ENCODE measurements at regions not wholly inside any gene's neighbourhood (a gene's known extent, or its start where the extent isn't known, plus 50 kb on each side); places are given as distances from the start of the nearest gene placed in this dataset.
"Not testable (repeated sequence)": the region's sequence is repeated elsewhere in the genome, so short reads cannot be mapped to it uniquely, and the experiment has no call there.

- not testable (repeated sequence) for ATAC-seq (ENCODE audit: low read depth in 2 of 2); H3K4me3 ChIP-seq (ENCODE audit: low read depth, low read length); H3K36me3 Mint-ChIP-seq; H3K36me3 ChIP-seq (ENCODE audit: control insufficient read depth, insufficient read depth, low read length); H3K27me3 ChIP-seq (ENCODE audit: control insufficient read depth, insufficient read depth, low read length); H3K4me3 Mint-ChIP-seq; H3K27me3 Mint-ChIP-seq; H3K27ac Mint-ChIP-seq; H3K9me3 ChIP-seq (ENCODE audit: control insufficient read depth in 2 of 2, low read length in 2 of 2); H3K4me1 ChIP-seq (ENCODE audit: control insufficient read depth, insufficient read depth, low read length, poor library complexity, severe bottlenecking); DNase-seq; H3K27ac ChIP-seq (ENCODE audit: insufficient read depth, low read length, poor library complexity, severe bottlenecking); H3K4me1 Mint-ChIP-seq; H3K9me3 Mint-ChIP-seq
Observed at GRCh38 chr2:132068407-132068806, 93.3 kb downstream of the ANKRD30BL start.

DNA sequence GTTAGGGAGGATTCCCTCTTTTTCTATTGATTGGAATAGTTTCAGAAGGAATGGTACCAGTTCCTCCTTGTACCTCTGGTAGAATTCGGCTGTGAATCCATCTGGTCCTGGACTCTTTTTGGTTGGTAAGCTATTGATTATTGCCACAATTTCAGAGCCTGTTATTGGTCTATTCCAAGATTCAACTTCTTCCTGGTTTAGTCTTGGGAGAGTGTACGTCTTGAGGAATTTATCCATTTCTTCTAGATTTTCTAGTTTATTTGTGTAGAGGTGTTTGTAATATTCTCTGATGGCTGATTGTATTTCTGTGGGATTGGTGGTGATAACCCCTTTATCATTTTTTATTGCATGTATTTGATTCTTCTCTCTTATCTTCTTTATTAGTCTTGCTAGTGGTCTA, 96.4 kb downstream of the ANKRD30BL start:
- H3K36me3 ChIP-seq (ENCODE audit: control insufficient read depth, insufficient read depth, low read length); ATAC-seq (ENCODE audit: low read depth in 2 of 2); H3K9me3 ChIP-seq (ENCODE audit: control insufficient read depth in 2 of 2, low read length in 2 of 2); H3K27me3 ChIP-seq (ENCODE audit: control insufficient read depth, insufficient read depth, low read length); H3K4me1 ChIP-seq (ENCODE audit: control insufficient read depth, insufficient read depth, low read length, poor library complexity, severe bottlenecking); H3K27me3 Mint-ChIP-seq; H3K27ac ChIP-seq (ENCODE audit: insufficient read depth, low read length, poor library complexity, severe bottlenecking); H3K4me3 Mint-ChIP-seq; DNase-seq; H3K4me1 Mint-ChIP-seq; H3K36me3 Mint-ChIP-seq; H3K4me3 ChIP-seq (ENCODE audit: low read depth, low read length); H3K27ac Mint-ChIP-seq; H3K9me3 Mint-ChIP-seq: not testable (repeated sequence)

GRCh38 chr2:132039609-132040236, 122.0 kb downstream of the ANKRD30BL start:
- DNase-seq; H3K36me3 ChIP-seq (ENCODE audit: control insufficient read depth, insufficient read depth, low read length); H3K9me3 ChIP-seq (ENCODE audit: control insufficient read depth in 2 of 2, low read length in 2 of 2); H3K9me3 Mint-ChIP-seq; H3K27ac ChIP-seq (ENCODE audit: insufficient read depth, low read length, poor library complexity, severe bottlenecking); H3K4me1 Mint-ChIP-seq; ATAC-seq (ENCODE audit: low read depth in 2 of 2); H3K4me1 ChIP-seq (ENCODE audit: control insufficient read depth, insufficient read depth, low read length, poor library complexity, severe bottlenecking); H3K4me3 ChIP-seq (ENCODE audit: low read depth, low read length); H3K4me3 Mint-ChIP-seq; H3K27ac Mint-ChIP-seq; H3K36me3 Mint-ChIP-seq: not testable (repeated sequence)
- peaks cover 28% of the 10 kb centered on the region for H3K27me3 Mint-ChIP-seq
- peaks cover 12% of the 10 kb centered on the region for H3K27me3 ChIP-seq (ENCODE audit: control insufficient read depth, insufficient read depth, low read length)

DNA sequence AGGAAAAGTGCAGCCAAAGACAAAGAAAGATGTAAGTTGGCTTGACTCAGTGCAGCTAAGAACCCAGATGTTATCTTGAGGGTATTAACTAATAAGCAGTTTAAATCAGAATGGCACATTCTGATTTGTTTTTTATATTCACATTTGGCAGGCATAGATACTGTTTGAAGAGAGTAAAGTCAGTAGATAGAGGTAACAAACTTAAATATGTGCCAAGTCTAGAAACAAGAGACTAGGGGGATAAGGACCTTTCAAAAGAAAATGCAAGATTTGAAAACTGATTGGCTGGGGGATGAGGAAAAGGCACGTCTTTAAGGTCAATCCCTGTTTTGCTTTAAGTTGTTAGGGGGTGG, 122.9 kb downstream of the ANKRD30BL start:
- H3K4me1 Mint-ChIP-seq; H3K27ac ChIP-seq (ENCODE audit: insufficient read depth, low read length, poor library complexity, severe bottlenecking); H3K4me1 ChIP-seq (ENCODE audit: control insufficient read depth, insufficient read depth, low read length, poor library complexity, severe bottlenecking); H3K9me3 ChIP-seq (ENCODE audit: control insufficient read depth in 2 of 2, low read length in 2 of 2); H3K36me3 Mint-ChIP-seq; H3K36me3 ChIP-seq (ENCODE audit: control insufficient read depth, insufficient read depth, low read length); DNase-seq; ATAC-seq (ENCODE audit: low read depth in 2 of 2); H3K27ac Mint-ChIP-seq; H3K4me3 ChIP-seq (ENCODE audit: low read depth, low read length); H3K9me3 Mint-ChIP-seq: not testable (repeated sequence)
- peak overlapping the region in 2 of 4 donors; percentile 6 to 42 for H3K4me3 Mint-ChIP-seq
- peaks cover 12% of the 10 kb centered on the region for H3K27me3 ChIP-seq (ENCODE audit: control insufficient read depth, insufficient read depth, low read length)
- peaks cover 28% of the 10 kb centered on the region for H3K27me3 Mint-ChIP-seq

- H3K36me3 ChIP-seq (ENCODE audit: control insufficient read depth, insufficient read depth, low read length): no peaks in the 10 kb centered on the region
- Mint-ChIP-seq H3K4me1 (peaks cover 0 to 9% (median 2%) of the 10 kb centered on the region in 4 donors), H3K9me3 (peaks cover 0 to 7% (median 1%) of the 10 kb centered on the region in 7 donors), H3K27me3 (peaks cover 28% of the 10 kb centered on the region), H3K4me3 (peak overlapping the region in 2 of 4 donors; percentile 6 to 28), H3K27ac (no peak overlapping the region), H3K36me3 (no peaks in the 10 kb centered on the region)
- H3K9me3 ChIP-seq (ENCODE audit: control insufficient read depth in 2 of 2, low read length in 2 of 2): peaks cover 0 to 4% of the 10 kb centered on the region in 2 experiments
- H3K4me1 ChIP-seq (ENCODE audit: control insufficient read depth, insufficient read depth, low read length, poor library complexity, severe bottlenecking): peaks cover 5% of the 10 kb centered on the region
- H3K4me3 ChIP-seq (ENCODE audit: low read depth, low read length): no peak overlapping the region
- ATAC-seq (ENCODE audit: low read depth in 2 of 2): no peak
- H3K27me3 ChIP-seq (ENCODE audit: control insufficient read depth, insufficient read depth, low read length): peaks cover 12% of the 10 kb centered on the region
- DNase-seq: no peak
- no peak overlapping the region for H3K27ac ChIP-seq (ENCODE audit: insufficient read depth, low read length, poor library complexity, severe bottlenecking)
Observed at GRCh38 chr2:132038179-132038882, 123.4 kb downstream of the ANKRD30BL start.

DNA sequence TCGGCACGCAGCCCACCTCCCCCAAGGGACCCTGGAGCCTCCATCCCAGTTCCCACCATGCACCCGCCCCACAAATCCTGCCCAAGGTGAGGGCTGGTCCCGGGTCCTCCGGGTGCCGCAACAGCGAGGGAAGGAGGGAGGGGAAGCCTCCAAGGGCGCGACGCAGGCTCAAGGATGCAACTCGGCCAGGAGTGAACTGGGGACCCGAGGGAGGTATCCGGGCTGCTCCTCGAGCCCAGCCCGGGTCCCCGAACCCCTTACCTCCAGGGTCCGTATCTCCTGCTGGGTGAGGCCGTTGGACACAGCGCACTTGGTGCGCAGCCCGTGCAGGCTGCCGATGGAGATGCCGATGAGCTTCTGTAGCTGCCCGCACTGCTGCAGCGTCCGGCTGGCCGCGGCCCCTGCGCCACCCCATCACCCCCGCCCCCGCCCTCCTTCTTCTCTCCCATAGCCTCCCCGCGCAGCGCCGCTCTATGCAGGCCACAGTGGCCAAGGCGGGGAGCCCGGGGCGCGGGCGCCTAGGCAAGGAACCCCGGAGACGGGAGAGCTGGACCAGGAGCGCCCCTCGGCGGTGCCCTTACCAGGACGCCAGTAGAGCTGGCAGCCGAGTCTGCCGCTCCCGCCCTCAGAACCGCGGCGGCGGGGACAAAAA, 124.1 kb downstream of the ANKRD30BL start:
- Mint-ChIP-seq H3K36me3 (no peaks in the 10 kb centered on the region), H3K27ac (no peak overlapping the region), H3K9me3 (peaks cover 0 to 7% (median 0%) of the 10 kb centered on the region in 7 donors), H3K27me3 (peaks cover 27% of the 10 kb centered on the region), H3K4me1 (peaks cover 0 to 9% (median 2%) of the 10 kb centered on the region in 4 donors), H3K4me3 (peak overlapping the region in 1 of 4 donors; percentile 31)
- H3K4me1 ChIP-seq (ENCODE audit: control insufficient read depth, insufficient read depth, low read length, poor library complexity, severe bottlenecking): peaks cover 5% of the 10 kb centered on the region
- ATAC-seq (ENCODE audit: low read depth in 2 of 2) (no peak), DNase-seq (peak in 1 of 3 donors; percentile 1)
- no peak overlapping the region for H3K27ac ChIP-seq (ENCODE audit: insufficient read depth, low read length, poor library complexity, severe bottlenecking)
- H3K27me3 ChIP-seq (ENCODE audit: control insufficient read depth, insufficient read depth, low read length): peaks cover 12% of the 10 kb centered on the region
- peaks cover 0 to 4% of the 10 kb centered on the region in 2 experiments for H3K9me3 ChIP-seq (ENCODE audit: control insufficient read depth in 2 of 2, low read length in 2 of 2)
- no peak overlapping the region for H3K4me3 ChIP-seq (ENCODE audit: low read depth, low read length)
- H3K36me3 ChIP-seq (ENCODE audit: control insufficient read depth, insufficient read depth, low read length): no peaks in the 10 kb centered on the region

- Mint-ChIP-seq H3K36me3 (no peaks in the 10 kb centered on the region), H3K4me3 (no peak overlapping the region), H3K27me3 (peaks cover 13% of the 10 kb centered on the region), H3K4me1 (peaks cover 0 to 9% (median 2%) of the 10 kb centered on the region in 4 donors), H3K9me3 (peaks cover 0 to 4% (median 1%) of the 10 kb centered on the region in 7 donors), H3K27ac (no peak overlapping the region)
- DNase-seq: no peak
- Histone ChIP-seq H3K9me3 (ENCODE audit: control insufficient read depth in 2 of 2, low read length in 2 of 2) (peaks cover 0 to 2% of the 10 kb centered on the region in 2 experiments), H3K27me3 (ENCODE audit: control insufficient read depth, insufficient read depth, low read length) (peaks cover 9% of the 10 kb centered on the region), H3K4me1 (ENCODE audit: control insufficient read depth, insufficient read depth, low read length, poor library complexity, severe bottlenecking) (peaks cover 5% of the 10 kb centered on the region), H3K4me3 (ENCODE audit: low read depth, low read length) (no peak overlapping the region), H3K27ac (ENCODE audit: insufficient read depth, low read length, poor library complexity, severe bottlenecking) (no peak overlapping the region), H3K36me3 (ENCODE audit: control insufficient read depth, insufficient read depth, low read length) (no peaks in the 10 kb centered on the region)
- no peak for ATAC-seq (ENCODE audit: low read depth in 2 of 2)
Observed at GRCh38 chr2:132034646-132035045, 127.1 kb downstream of the ANKRD30BL start.

Data from CD4-positive, CD25-positive, alpha-beta regulatory T cell (primary cell).